ENCODE measurements at regions not wholly inside any gene's neighbourhood (a gene's known extent, or its start where the extent isn't known, plus 50 kb on each side); places are given as distances from the start of the nearest gene placed in this dataset.

GRCh38 chr4:148527571-148527970 lies 85.4 kb upstream of the NR3C2 start:
- no peak for DNase-seq (ENCODE audit: low read depth, low spot score)
- no peak overlapping the region for H3K9ac ChIP-seq (ENCODE audit: control insufficient read depth, insufficient read depth, low read length)
- BruUV-seq (replicated peaks), result no TSS peak
- no peak for FAIRE-seq
- H3K27ac ChIP-seq (ENCODE audit: control insufficient read depth, insufficient read depth), result no peak overlapping the region
- H3K4me3 ChIP-seq, result no peak overlapping the region
- ChIA-PET CTCF (no interaction called here), POLR2A (no interaction called here), RAD21 (ENCODE audit: unreplicated experiment) (no interaction called here), SMC1A (ENCODE audit: uncharacterized antibody, unreplicated experiment) (no interaction called here)
- H3K79me2 ChIP-seq (ENCODE audit: control insufficient read depth, insufficient read depth, low read length), result no peaks in the 10 kb centered on the region
- no peaks in the 10 kb centered on the region for H3K4me1 ChIP-seq (ENCODE audit: control insufficient read depth, insufficient read depth, low read length)
- no peaks in the 10 kb centered on the region for H3K9me3 ChIP-seq (replicated peaks; ENCODE audit: control insufficient read depth, insufficient read depth, low read length)
- in situ Hi-C loops (cut with MboI), result no loop called here
- no peaks in the 10 kb centered on the region for H3K27me3 ChIP-seq (replicated peaks in 1 of 2; ENCODE audit: control insufficient read depth in 2 of 2, insufficient read depth in 2 of 2, low read length in 1 of 2)
- H3K4me2 ChIP-seq (ENCODE audit: control insufficient read depth, insufficient read depth), result no peak overlapping the region
- ATAC-seq, result no peak
- H3K36me3 ChIP-seq (ENCODE audit: control insufficient read depth in 2 of 2, insufficient read depth in 2 of 2, low read length in 1 of 2), result no peaks in the 10 kb centered on the region
- no peaks in the 10 kb centered on the region for H4K20me1 ChIP-seq (ENCODE audit: control insufficient read depth, insufficient read depth)
- TF ChIP-seq MLLT1 (IDR thresholded peaks at IDR 0.05), result no peak
- TF ChIP-seq CREM (IDR thresholded peaks at IDR 0.05; ENCODE audit: low read depth), result no peak
- no peak for TF ChIP-seq NR2C2 (IDR thresholded peaks at IDR 0.05; ENCODE audit: borderline replicate concordance, control insufficient read depth, insufficient read length, low read depth)
- no peak for TF ChIP-seq IKZF1 (conservative IDR thresholded peaks at IDR 0.05)
- TF ChIP-seq SIN3A (IDR thresholded peaks at IDR 0.05; ENCODE audit: low read depth, low read length), result no peak
- TF ChIP-seq CBX5 (IDR thresholded peaks at IDR 0.05; ENCODE audit: low read depth), result no peak
- no peak for TF ChIP-seq SMARCA5 (IDR thresholded peaks at IDR 0.05)
- no peak for TF ChIP-seq TBL1XR1 (IDR thresholded peaks at IDR 0.05; ENCODE audit: low read depth, low read length)
- no peak for TF ChIP-seq GABPA (IDR thresholded peaks at IDR 0.05; ENCODE audit: low read depth)
- no peak for TF ChIP-seq EED (IDR thresholded peaks at IDR 0.05; ENCODE audit: low read depth)
- TF ChIP-seq BACH1 (IDR thresholded peaks at IDR 0.05; ENCODE audit: borderline replicate concordance), result no peak
- TF ChIP-seq ASH2L (IDR thresholded peaks at IDR 0.05; ENCODE audit: borderline replicate concordance, low read depth), result no peak
- TF ChIP-seq ATF2 (IDR thresholded peaks at IDR 0.05; ENCODE audit: low read length), result no peak
- H2AFZ ChIP-seq (ENCODE audit: control insufficient read depth, low read depth, low read length), result no peak overlapping the region
- intact Hi-C loops (cut with micrococcal nuclease; ENCODE audit: unreplicated experiment), result no loop called here

All from GM12878 (cell line).